ENCODE measurements at regions not wholly inside any gene's neighbourhood (a gene's known extent, or its start where the extent isn't known, plus 50 kb on each side); places are given as distances from the start of the nearest gene placed in this dataset.
"Not testable (repeated sequence)": the region's sequence is repeated elsewhere in the genome, so short reads cannot be mapped to it uniquely, and the experiment has no call there.

- DNase-seq, result no peak
Measured at GRCh38 chr9:75463871-75464270, 375.6 kb downstream of the OSTF1 start.

GRCh38 chr9:75464726-75465125, 376.4 kb downstream of the OSTF1 start:
- no peak for DNase-seq

GRCh38 chr9:75467142-75467541, 378.8 kb downstream of the OSTF1 start:
- DNase-seq, result no peak

GRCh38 chr9:75471549-75472114, 383.3 kb downstream of the OSTF1 start:
- DNase-seq, result no peak

- DNase-seq, result no peak
Measured at GRCh38 chr9:75482566-75482965, 394.3 kb downstream of the OSTF1 start.

- DNase-seq, result no peak
Measured at GRCh38 chr9:75483636-75484035, 395.3 kb downstream of the OSTF1 start.

- no peak for DNase-seq
Measured at GRCh38 chr9:75487856-75488718, 399.8 kb downstream of the OSTF1 start.

- no peak for DNase-seq
Measured at GRCh38 chr9:75488719-75489110, 400.4 kb downstream of the OSTF1 start.

- DNase-seq, result no peak
Measured at GRCh38 chr9:75490326-75490725, 400.1 kb upstream of the PCSK5 start.

GRCh38 chr9:75491533-75491932, 398.9 kb upstream of the PCSK5 start:
- no peak for DNase-seq

GRCh38 chr9:75499812-75500211, 390.7 kb upstream of the PCSK5 start:
- DNase-seq, result no peak

GRCh38 chr9:75500479-75500878, 390.0 kb upstream of the PCSK5 start:
- no peak for DNase-seq

- DNase-seq, result not testable (repeated sequence)
Measured at GRCh38 chr9:75500940-75501339, 389.5 kb upstream of the PCSK5 start.

- no peak for DNase-seq
Measured at GRCh38 chr9:75504721-75505120, 385.8 kb upstream of the PCSK5 start.

GRCh38 chr9:75505654-75506053, 384.8 kb upstream of the PCSK5 start:
- DNase-seq, result no peak

GRCh38 chr9:75529463-75529862, 361.0 kb upstream of the PCSK5 start:
- DNase-seq, result no peak

- no peak for DNase-seq
Measured at GRCh38 chr9:75531588-75531987, 358.9 kb upstream of the PCSK5 start.

GRCh38 chr9:75532233-75533050, 358.0 kb upstream of the PCSK5 start:
- no peak for DNase-seq

- DNase-seq, result no peak
Measured at GRCh38 chr9:75539523-75539922, 350.9 kb upstream of the PCSK5 start.

- no peak for DNase-seq
Measured at GRCh38 chr9:75540185-75540584, 350.3 kb upstream of the PCSK5 start.

- DNase-seq, result no peak
Measured at GRCh38 chr9:75541734-75542133, 348.7 kb upstream of the PCSK5 start.

GRCh38 chr9:75544815-75545214, 345.7 kb upstream of the PCSK5 start:
- no peak for DNase-seq

- no peak for DNase-seq
Measured at GRCh38 chr9:75545287-75545686, 345.2 kb upstream of the PCSK5 start.

- DNase-seq, result no peak
Measured at GRCh38 chr9:75548871-75549270, 341.6 kb upstream of the PCSK5 start.
